Endodermal cell (in vitro differentiated cells): ENCODE measurements at regions not wholly inside any gene's neighbourhood (a gene's known extent, or its start where the extent isn't known, plus 50 kb on each side); places are given as distances from the start of the nearest gene placed in this dataset.
"Not testable (repeated sequence)": the region's sequence is repeated elsewhere in the genome, so short reads cannot be mapped to it uniquely, and the experiment has no call there.

Experiments used
- DNase-seq: peaks from one replicate; pipeline ENCODE4 v3.0.0-alpha.2; 2017
- H3K27ac ChIP-seq: 2 replicates; pipeline ENCODE4 v1.5.1; 2013; ENCODE audit warnings: mild to moderate bottlenecking, low read depth, low read length, moderate library complexity
- H3K27me3 ChIP-seq: 2 replicates; pipeline ENCODE4 v1.6.1; 2013; ENCODE audit warnings: mild to moderate bottlenecking, low read length, moderate library complexity; ENCODE audit not compliant: insufficient read depth, control insufficient read depth, poor library complexity, severe bottlenecking
- H3K36me3 ChIP-seq: 2 replicates; pipeline ENCODE4 v1.7.0; 2013; ENCODE audit warnings: mild to moderate bottlenecking, low read length, moderate library complexity; ENCODE audit not compliant: control insufficient read depth, insufficient read depth
- H3K4me1 ChIP-seq: one replicate; pipeline ENCODE4 v1.7.0; 2013; ENCODE audit warnings: low read length; ENCODE audit not compliant: control insufficient read depth, insufficient read depth
- H3K4me3 ChIP-seq: 2 replicates; pipeline ENCODE4 v1.5.1; 2013; ENCODE audit warnings: mild to moderate bottlenecking, low read length, moderate library complexity
- H3K9ac ChIP-seq: 2 replicates; pipeline ENCODE4 v1.6.1; 2013; ENCODE audit warnings: mild to moderate bottlenecking, low read length, moderate library complexity; ENCODE audit not compliant: poor library complexity, severe bottlenecking; ENCODE audit errors: extremely low read depth
- H3K9me3 ChIP-seq: 2 replicates; pipeline ENCODE4 v1.6.1; 2013; ENCODE audit warnings: mild to moderate bottlenecking, low read length, moderate library complexity; ENCODE audit not compliant: control insufficient read depth
- H3K27ac Mint-ChIP-seq: 2 replicates; pipeline ENCODE4 v1.8.0; 2020; ENCODE audit warnings: mixed read lengths
- H3K27me3 Mint-ChIP-seq: 2 replicates; pipeline ENCODE4 v1.8.0; 2021; ENCODE audit warnings: mild to moderate bottlenecking, mixed read lengths; ENCODE audit not compliant: insufficient read depth
- H3K36me3 Mint-ChIP-seq: 2 replicates; pipeline ENCODE4 v1.8.0; 2020; ENCODE audit warnings: low read depth, mixed read lengths
- H3K4me1 Mint-ChIP-seq: 2 replicates; pipeline ENCODE4 v1.8.0; 2020; ENCODE audit warnings: mixed read lengths
- H3K4me3 Mint-ChIP-seq: 2 replicates; pipeline ENCODE4 v1.8.0; 2020; ENCODE audit warnings: mild to moderate bottlenecking, moderate library complexity, mixed read lengths
- H3K9me3 Mint-ChIP-seq: 2 replicates; pipeline ENCODE4 v1.8.0; 2020; ENCODE audit warnings: mild to moderate bottlenecking, mixed read lengths
- CTCF ChIP-seq: fragments of 200-600 bp; sonication (generic); conservative IDR thresholded peaks from 2 replicates; pipeline ENCODE4 v1.5.0; 2021; ENCODE audit warnings: antibody characterized with exemption, mild to moderate bottlenecking
- WGBS, 2 experiments: methylation state at CpG; one replicate each; pipeline versions ENCODE4 v1.1.5 to v1.1.7; 2013; ENCODE audit warnings: missing lambda C conversion rate in 2 of 2, mixed read lengths in 1 of 2; ENCODE audit not compliant: insufficient coverage in 1 of 2, insufficient read length in 1 of 2; 5-methylcytosine and 5-hydroxymethylcytosine counted together

DNA sequence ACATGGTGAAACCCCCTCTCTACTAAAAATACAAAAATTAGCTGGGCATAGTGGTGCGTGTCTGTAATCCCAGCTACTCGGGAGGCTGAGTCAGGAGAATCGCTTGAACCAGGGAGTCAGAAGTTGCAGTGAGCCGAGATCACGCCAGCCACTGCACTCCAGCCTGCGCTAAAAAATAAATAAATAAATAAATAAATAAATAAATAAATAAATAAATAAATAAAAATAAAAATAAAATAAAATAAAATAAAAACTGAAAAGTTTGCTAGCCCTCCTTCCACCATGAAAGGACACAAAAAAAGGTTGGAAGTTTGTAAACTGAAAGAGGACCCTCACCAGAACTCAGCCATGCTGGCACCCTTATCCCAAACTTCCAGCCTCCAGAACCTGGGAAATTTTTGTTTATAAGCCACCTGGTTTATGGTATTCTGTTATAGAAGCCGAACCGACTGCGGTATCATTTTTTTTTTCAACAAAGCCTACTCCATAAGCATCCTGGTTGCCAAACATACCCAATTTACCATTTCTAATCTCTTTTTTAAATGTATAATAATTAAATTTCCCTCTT lies 448.2 kb downstream of the SEMA3D start:
- Mint-ChIP-seq H3K4me3 (no peak overlapping the region), H3K36me3 (no peaks in the 10 kb centered on the region), H3K27me3 (no peaks in the 10 kb centered on the region), H3K4me1 (no peaks in the 10 kb centered on the region), H3K27ac (no peak overlapping the region), H3K9me3 (peaks cover 4% of the 10 kb centered on the region)
- H3K9ac ChIP-seq = no peak overlapping the region
- no peak for DNase-seq
- no peaks in the 10 kb centered on the region for H3K36me3 ChIP-seq
- no peak overlapping the region for H3K27ac ChIP-seq
- 93% methylated on average over 5 of the region's 9 CpGs; no CpG with 5 or more reads in 1 of the 2 experiments for WGBS, 2 experiments
- no peak for TF ChIP-seq CTCF
- H3K9me3 ChIP-seq = no peaks in the 10 kb centered on the region
- H3K27me3 ChIP-seq = no peaks in the 10 kb centered on the region
- H3K4me3 ChIP-seq = no peak overlapping the region
- H3K4me1 ChIP-seq = no peaks in the 10 kb centered on the region

- H3K4me1 ChIP-seq = no peaks in the 10 kb centered on the region
- no peak overlapping the region for H3K9ac ChIP-seq
- no peak overlapping the region for H3K4me3 ChIP-seq
- H3K4me3 Mint-ChIP-seq = no peak overlapping the region
- no peaks in the 10 kb centered on the region for H3K27me3 Mint-ChIP-seq
- no peak overlapping the region for H3K27ac Mint-ChIP-seq
- H3K36me3 ChIP-seq = no peaks in the 10 kb centered on the region
- H3K9me3 Mint-ChIP-seq = peaks cover 10% of the 10 kb centered on the region
- H3K27me3 ChIP-seq = no peaks in the 10 kb centered on the region
- peaks cover 12% of the 10 kb centered on the region for H3K9me3 ChIP-seq
- no peak for DNase-seq
- no peak overlapping the region for H3K27ac ChIP-seq
- 91 to 100% methylated on average over 1 of the region's 1 CpG for WGBS, 2 experiments
- no peak for TF ChIP-seq CTCF
- no peaks in the 10 kb centered on the region for H3K36me3 Mint-ChIP-seq
- no peaks in the 10 kb centered on the region for H3K4me1 Mint-ChIP-seq
Observed at GRCh38 chr7:84735677-84736076, 451.2 kb downstream of the SEMA3D start.

DNA sequence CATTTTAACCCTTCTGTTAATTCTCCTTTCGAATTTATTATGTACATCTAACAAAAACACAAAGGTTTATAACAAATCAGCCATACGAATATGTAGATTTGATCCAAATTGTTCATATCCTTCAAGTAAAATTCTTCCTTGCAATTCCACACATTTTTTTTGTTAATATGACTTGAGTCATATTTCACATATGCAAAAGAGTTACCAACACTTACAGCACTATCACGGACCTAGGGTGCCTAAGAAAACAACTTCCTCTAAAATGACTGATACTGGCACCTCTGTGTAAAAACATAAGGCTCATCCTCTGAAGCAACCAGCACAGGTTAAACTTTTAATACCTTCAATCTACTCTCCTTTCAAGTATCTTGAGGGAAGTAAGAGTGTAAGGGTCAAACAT lies 451.8 kb downstream of the SEMA3D start:
- no peak overlapping the region for H3K27ac Mint-ChIP-seq
- H3K27me3 Mint-ChIP-seq = no peaks in the 10 kb centered on the region
- no peak for TF ChIP-seq CTCF
- Histone ChIP-seq H3K27me3 (no peaks in the 10 kb centered on the region), H3K4me3 (no peak overlapping the region), H3K9me3 (peaks cover 12% of the 10 kb centered on the region), H3K27ac (no peak overlapping the region), H3K9ac (no peak overlapping the region), H3K4me1 (no peaks in the 10 kb centered on the region), H3K36me3 (no peaks in the 10 kb centered on the region)
- no peaks in the 10 kb centered on the region for H3K36me3 Mint-ChIP-seq
- no peak overlapping the region for H3K4me3 Mint-ChIP-seq
- peaks cover 10% of the 10 kb centered on the region for H3K9me3 Mint-ChIP-seq
- 83 to 90% methylated on average over 1 to 3 of the region's 3 CpGs for WGBS, 2 experiments
- no peaks in the 10 kb centered on the region for H3K4me1 Mint-ChIP-seq
- DNase-seq = no peak

DNA sequence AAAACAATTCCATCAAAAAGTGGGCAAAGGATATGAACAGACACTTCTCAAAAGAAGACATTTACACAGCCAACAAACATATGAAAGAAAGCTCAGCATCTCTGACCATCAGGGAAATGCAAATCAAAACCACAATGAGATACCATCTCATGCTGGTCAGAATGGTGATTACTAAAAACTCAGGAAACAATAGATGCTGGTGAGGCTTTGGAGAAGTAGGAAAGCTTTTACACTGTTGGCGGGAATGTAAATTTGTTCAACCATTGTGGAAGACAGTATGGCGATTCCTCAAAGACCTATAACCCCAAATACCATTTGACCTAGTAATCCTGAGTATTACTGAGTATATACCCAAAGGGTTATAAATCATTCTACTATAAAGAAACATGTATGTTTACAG lies 452.9 kb downstream of the SEMA3D start:
- WGBS, 2 experiments = 94% methylated on average over 2 of the region's 2 CpGs; no CpG with 5 or more reads in 1 of the 2 experiments
- H3K4me1 ChIP-seq, H3K27ac ChIP-seq, H3K4me3 Mint-ChIP-seq, H3K4me3 ChIP-seq, H3K27me3 ChIP-seq, H3K9ac ChIP-seq, H3K36me3 ChIP-seq, H3K36me3 Mint-ChIP-seq, H3K9me3 Mint-ChIP-seq, H3K27ac Mint-ChIP-seq, DNase-seq, H3K27me3 Mint-ChIP-seq, H3K4me1 Mint-ChIP-seq: not testable (repeated sequence)
- peaks cover 12% of the 10 kb centered on the region for H3K9me3 ChIP-seq

- not testable (repeated sequence) for H3K4me1 ChIP-seq, H3K36me3 Mint-ChIP-seq, H3K27ac Mint-ChIP-seq, DNase-seq, H3K36me3 ChIP-seq, H3K4me1 Mint-ChIP-seq, H3K27me3 Mint-ChIP-seq, H3K27ac ChIP-seq, H3K27me3 ChIP-seq, H3K9ac ChIP-seq, H3K4me3 Mint-ChIP-seq, H3K4me3 ChIP-seq
- H3K9me3 ChIP-seq = peaks cover 12% of the 10 kb centered on the region
- WGBS, 2 experiments = 83% methylated on average over 4 of the region's 4 CpGs; no CpG with 5 or more reads in 1 of the 2 experiments
- peaks cover 14% of the 10 kb centered on the region for H3K9me3 Mint-ChIP-seq
Observed at GRCh38 chr7:84730864-84731263, 456.0 kb downstream of the SEMA3D start.
